ENCODE measurements at regions not wholly inside any gene's neighbourhood (a gene's known extent, or its start where the extent isn't known, plus 50 kb on each side); places are given as distances from the start of the nearest gene placed in this dataset.

DNA sequence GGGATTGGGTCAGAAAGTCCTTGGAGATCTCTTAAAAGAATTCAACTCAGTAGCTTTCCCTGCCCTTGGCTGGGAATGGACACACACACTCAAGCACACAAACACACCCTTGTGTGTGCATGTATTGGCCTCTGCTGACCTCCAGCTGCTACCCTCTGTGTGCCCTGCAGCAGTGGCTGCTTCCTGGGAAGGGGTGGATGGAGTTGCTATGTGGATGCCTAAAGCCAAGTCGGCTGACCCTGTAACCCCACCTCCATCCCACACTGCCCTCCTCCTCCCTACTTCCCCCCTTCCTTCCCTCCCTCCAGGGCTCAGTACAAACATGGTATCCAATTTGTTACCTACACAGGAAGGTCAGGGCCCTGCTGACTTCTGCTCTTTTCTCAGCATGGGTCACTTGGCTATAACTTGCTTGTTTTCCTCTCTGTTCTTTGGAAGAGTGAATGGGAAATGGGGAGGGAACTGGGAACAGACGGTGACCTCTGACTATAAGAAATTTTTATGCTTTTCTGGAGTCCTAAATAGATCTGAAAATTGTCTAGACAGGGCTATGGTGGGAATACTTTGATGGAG lies 351.6 kb upstream of the TBX3 start:
- no peak for DNase-seq

DNA sequence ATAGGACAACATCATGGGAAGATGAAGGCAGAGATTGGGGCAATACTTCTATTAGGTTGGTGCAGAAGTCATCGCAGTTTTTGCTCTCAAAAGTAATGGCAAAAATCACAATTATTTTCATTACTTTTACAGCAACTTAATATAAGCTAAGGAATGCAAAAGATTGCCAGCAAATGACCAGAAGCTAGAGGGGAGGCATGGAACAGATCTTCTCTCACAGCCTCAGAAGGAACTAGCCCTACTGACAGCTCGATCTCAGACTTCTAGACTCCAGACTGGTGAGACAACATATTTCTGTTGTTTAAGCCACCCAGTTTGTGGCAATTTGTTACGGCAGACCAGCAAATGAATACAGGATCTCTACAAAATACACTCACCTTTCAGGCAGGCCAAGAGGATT lies 348.5 kb upstream of the TBX3 start:
- no peak for DNase-seq

DNA sequence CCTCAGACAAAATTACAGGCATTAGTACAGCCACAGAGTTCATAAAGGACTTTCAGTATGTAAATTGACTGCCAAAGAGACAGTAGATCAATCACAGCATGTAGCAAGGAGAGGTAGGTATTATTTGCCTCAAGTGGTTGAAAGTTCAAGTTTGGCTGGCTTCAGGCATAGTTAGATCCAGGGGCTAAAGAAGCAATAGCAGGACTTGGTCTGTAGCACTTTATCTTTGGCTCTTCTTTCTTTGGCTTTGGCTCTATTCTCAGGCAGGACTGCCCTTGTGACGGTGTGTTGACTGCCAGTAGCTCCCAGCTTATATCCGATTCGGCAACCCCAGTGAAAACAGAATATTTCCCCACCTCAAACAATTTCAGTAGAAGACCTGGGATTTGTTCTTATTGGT lies 346.0 kb upstream of the TBX3 start:
- no peak for DNase-seq

DNA sequence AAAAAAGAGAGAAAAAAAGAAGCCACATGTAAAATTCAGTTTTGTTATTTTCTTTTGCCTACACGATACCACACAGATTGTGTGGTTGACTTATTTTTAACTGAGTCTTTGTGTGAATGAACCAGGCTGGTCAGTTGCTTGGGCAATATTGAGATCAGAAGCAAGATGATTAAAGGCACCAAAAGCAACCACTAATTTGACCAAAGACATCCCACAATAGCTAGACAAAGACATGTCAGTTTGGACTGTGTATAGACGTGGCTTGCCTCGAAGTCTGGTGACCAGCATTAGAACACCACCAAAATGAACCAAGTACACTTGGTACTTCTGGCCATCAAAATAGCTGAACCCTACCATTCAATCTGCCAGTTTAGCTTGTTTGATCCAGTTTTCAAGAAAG lies 340.6 kb upstream of the TBX3 start:
- DNase-seq = no peak

DNA sequence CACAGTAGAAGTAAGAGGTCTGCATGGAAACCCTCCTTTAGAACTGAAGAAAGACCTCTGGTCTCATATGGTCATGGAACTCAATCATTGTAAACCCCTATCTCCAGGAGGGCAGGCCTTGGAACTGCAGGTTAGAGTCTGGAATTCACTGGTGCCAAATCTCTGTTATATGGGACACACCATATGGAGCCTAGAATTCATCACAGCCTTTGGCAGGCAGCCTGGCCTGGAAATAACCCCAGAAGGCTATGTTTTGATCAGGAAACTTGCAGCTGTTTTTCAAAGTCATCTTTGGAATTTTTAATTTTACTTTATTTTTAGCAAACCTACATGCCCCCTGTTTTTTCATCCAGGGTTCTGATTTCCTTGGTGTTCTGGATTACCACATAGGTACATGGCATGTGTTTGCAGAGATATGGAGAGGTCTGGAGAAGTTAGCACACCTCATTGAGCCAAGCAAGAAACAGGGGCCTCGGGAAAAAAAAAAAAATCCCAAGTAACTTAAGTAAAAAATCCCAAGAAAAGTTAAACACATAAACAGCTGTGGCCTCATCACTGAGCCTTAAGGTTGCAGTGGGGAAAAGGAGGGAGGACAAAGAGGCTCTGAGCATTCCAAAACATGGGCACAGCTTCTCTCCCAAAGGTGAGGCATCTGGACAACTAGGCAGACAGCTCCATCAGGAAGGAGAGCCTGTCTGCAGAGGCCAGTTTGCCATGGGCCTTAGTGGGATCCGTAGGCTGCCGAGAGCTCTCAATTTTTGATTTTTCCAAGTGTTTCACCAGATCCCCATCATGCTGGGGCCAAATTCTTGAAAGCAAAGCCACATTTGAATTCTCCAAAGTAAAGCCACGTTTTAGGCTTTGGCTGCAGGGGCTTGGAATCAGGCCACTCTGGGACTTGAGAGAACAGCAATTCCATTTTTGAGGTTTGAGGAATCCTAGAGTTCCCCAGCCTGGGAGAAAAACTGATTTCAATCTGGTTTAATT lies 339.6 kb upstream of the TBX3 start:
- DNase-seq = no peak

DNA sequence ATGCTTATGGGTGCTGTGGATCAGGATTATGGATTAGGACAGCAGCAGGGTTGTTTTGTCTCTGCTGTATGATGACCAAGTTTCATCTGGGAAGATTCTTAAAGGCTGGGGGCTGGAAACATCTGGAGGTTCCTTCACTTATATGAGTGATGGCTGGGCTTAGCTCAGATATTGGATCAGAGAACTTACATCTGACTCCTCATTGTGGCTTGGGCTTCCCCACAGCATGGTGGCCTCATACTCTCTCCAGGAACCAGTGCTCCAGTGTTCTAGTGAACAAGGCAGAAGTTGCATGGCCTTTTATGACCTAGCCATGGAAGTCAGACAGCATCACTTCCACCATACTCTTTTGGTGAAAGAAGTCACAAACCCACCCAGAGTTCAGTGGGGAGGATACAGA lies 336.1 kb upstream of the TBX3 start:
- DNase-seq = no peak

DNA sequence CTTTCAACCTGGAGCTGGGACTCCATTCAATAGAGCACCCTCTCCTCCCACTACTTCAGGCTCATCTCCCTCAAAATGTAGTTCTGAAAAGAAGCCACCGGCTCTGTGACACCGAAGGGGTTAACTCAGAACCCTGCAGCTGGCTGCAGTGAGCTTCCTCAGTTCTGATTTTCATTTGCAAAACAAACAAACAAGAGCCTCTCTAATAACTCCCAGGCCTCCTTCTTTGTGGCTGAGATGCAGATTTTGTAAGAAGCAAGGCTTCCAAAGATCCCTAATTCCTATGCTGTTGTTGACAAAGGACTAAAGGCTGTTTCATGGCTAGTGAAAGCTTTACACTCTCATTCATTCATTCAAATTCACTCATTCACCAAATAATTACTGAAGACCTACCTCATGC lies 333.4 kb upstream of the TBX3 start:
- DNase-seq = no peak

DNA sequence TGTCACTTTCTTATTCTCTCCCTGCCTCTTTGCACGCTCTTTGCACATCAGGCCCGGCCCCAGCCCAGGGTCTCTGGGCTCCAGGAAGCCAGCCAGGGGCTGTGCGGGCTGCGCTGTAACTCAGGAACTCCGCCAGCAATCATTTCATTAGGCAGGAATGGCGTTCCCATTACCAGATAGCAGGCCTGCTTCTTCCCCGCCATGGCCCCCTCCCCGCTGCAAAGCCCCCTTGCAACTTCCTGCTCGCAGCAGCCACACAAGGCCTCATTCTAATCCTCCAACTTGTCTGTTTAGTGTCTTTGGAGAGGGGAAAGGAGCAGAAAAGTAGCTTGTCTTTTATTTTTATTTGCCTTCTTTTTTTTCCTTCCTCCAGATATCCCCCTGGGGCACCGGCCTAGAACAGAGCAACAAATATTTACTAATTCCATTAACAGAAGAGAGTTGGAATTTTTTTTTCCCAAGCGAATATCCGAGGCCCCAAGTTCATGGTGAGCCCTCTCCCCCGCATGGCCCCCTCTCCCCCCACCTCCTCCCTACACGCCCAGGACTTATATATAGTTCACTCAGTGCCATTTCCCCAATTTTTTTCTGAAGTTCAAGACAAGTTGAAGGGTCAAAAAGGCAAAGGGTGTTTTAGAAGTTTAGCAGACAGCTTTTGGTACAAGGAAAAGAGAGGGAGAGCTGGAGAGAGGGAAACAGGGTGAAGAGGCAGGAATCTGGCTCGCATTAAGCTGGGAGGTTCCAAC lies 329.4 kb upstream of the TBX3 start:
- DNase-seq = no peak

DNA sequence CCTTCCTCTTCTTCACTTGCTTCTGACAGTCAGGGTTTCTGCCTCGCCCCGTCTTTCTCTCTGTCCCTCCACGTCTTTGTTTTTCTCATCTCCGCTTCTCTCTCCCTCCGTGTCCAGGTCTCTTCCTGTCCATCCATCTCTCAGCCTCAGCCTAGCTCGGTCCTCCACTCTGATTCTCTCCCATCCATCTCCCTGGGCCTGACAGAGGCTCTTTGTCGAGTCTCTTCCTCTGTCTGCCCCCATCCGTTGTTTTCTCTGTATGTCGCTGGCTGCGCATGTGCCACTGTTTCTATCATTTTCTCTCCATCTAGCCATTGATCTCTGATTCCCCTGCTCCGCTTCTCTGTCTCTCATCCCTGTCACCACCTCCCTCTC lies 328.9 kb upstream of the TBX3 start:
- DNase-seq = no peak

DNA sequence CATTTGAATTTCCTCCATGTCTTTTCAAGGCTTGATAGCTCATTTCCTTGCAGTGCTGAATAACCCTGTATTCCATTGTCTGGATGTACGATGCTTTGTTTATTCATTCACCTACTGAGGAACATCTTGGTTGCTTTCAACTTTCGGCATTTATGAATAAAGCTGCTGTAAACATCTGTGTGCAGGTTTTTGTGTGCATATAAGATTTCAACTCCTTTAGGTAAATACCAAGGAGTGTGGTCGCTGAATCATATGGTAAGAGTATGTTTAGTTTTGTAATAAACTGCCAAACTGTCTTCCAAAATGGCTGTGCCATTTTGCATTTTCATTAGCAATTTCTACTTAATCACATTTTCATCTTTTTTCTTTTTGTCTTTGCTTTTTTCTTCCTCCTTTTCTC lies 327.7 kb upstream of the TBX3 start:
- no peak for DNase-seq

DNA sequence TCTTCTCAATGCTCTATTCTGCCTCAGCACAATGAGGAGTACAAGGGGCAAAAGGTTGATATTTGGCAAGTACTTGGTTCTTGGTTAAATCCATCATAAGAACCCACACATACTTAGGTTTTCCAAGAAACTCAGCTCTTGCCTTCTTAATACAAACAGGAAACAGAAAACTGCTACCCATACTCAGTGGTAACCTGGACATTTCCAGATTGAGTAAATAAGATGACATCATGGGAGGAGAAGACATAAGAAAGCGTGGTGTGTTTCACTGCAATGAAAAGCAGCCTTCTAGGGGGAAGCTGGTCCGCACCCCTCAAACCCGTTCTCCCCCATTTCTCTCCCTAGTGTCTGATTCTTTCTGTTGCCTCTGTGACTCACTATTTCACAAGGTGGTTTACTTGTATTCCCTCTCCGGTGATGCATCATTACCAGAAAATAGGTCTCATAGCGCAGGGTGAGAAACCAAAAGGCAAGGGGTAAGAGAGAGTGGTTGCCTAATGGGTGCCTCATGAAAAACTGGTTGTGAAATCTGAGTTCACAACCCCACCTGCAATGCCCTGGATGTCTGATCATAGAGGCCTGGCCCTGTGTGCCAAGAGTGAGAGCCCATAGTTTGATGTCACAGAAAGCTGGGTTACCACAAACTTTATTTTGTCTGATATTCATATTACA lies 326.5 kb upstream of the TBX3 start:
- no peak for DNase-seq

DNA sequence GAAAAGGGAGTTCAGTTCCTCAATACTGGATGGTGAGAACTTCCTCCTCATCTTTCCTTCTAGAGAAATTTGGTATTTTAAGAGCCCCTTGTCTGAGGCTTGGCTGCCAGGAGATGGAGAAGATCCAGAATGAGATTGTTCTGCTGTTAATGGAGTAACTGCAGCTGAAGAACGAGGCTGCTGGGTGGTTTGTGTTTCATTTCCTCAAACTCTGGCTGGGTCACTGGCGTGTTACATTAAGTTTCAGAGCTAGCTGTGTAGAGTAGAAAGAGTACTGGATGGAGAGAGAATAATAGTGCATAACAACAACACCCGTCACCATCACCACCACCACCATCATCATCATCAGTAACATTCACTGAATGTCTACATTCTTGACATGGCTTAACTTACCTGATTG lies 325.0 kb upstream of the TBX3 start:
- no peak for DNase-seq

DNA sequence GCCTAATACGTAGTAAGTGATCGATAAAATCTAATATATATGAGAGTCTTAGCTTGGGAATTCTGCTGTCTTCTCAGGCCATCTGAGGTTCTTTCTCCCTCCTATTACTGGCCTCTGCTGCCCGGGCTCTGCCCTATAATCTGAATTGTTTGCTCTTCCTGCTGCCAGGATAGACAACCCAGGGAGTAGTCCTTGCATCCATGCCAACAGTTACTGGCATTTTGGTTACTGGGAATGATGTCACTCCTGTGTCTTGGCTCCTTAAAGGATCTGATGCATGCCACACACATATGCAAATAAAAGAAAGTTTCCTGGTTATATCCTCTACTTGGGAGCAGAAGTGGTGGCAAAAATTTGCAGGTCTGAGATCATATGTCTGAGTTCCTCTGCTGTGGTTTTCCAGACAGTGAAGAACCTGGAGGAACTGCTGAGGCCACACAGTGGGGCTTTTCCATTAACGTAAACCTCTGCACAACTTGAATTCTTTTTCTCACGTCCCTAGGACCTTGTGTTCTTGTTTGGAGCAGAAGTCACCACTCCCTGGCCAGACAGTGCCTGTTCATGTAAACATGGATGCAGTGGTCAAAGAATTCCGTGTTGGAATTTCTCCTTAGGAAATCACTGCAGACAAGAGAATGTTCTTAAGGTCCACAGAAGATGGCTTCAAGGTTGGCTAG lies 320.6 kb upstream of the TBX3 start:
- DNase-seq = no peak

DNA sequence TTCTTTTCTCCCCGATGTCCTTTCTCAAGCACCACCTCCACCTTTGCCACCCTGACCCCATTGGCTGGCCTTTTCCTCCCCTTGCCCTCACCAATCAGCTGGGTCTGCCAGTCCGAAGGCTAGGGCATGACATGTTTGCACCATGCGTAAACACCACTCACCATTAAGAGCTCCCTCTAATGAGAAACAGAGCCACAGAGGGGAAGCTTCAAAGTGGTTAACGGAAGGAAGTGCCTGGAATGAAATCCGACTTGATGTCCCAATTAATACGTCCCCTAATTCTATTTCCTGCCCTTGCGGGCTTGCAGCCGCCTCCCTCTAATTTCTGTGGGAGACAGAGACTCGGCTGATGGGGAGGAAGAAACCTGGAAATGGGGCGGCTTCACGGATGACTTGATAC lies 318.5 kb upstream of the TBX3 start:
- no peak for DNase-seq

DNA sequence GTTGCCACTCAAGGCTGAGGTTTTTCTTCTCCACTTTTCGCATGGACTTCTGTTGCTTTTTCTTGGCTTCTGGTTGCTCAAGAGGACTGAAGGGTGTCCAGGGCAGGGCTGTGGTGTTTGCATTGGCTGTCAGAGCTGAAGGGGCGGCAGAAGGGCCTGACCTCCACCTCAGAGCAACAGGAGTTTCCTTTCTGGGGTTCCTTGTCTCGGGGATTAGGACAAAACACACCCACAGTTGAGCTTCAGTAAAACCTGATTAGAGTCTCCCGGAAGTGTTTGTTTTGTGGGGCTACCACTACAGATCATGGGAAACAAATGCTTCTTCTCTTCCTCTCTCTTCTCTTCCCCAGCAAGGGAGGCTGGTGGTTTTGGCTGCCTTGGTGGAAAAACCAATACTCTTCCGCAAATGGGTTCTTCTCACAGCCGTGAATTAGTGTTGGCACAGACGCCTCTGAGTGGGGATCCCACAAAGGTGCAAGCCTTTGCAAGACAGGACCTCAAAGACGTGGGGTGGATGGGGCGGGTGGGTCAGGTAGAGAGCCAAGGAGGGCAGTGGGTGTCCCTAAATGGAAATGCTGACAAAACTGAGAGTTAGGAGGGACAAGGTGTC lies 317.7 kb upstream of the TBX3 start:
- DNase-seq = no peak

DNA sequence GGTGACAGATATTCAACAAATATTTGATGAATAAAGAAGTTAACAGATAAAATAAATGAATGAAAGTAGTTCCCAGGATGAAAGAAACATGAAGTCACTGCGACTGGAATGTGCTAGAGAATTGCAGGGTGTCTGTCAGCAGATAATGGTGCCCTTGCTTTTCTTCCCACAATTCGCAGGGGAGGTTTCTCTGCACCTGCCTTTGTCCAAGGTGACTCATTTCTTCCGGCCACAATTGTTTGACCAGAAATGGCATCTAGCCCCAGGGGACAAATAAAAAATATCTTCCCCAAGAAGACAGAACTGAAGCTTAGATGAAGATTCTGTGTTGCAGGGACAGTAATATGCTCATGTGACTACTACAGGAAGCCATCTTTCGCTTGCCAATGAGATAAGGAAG lies 316.1 kb upstream of the TBX3 start:
- no peak for DNase-seq

DNA sequence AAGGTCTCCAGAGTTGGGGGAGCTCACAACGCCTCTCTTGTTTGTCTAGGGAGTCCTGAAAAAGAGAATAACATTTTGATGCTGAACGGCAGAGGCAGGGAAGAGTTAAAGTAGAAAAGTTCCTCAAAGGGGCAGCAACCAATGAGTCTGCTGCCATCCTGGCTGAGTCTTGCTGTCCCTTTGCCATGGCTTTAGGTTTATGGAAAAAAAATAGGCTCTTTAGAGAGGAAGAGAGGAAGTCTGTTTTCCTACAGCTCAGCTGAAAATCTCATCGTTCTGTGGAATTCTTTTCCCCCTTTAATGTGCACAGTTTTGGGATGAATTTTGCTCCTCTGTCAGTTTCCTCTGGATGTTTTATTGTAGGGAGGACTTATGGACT lies 314.8 kb upstream of the TBX3 start:
- DNase-seq = no peak

DNA sequence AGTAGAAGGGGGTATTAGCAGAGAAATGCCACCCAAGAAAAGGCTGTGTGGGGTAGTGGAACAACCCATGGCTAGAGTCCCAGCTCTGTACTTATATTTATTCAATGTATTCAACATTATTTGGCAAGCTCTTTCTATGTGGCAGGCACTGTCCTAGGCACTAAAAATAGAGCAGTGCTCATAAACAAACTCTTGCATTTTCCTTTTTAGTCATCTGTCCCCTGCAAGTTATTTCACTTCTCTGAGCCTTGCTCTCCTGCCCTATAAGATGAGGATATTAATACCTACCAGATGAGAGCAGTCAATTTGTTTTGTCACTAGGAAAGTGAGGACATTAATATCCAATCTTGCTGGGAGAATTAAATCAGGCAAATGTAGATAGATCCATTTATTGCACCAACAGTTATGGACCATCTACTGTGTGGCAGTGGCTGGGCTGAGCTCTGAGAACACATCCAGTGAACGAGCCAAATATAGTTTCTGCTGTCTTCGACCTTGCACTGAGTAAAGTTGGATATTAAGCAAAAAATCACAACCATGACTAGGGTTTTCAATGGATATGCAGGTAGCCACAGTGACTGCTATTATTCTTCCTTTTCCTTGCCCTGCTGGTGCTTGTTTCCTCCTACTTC lies 314.3 kb upstream of the TBX3 start:
- no peak for DNase-seq

DNA sequence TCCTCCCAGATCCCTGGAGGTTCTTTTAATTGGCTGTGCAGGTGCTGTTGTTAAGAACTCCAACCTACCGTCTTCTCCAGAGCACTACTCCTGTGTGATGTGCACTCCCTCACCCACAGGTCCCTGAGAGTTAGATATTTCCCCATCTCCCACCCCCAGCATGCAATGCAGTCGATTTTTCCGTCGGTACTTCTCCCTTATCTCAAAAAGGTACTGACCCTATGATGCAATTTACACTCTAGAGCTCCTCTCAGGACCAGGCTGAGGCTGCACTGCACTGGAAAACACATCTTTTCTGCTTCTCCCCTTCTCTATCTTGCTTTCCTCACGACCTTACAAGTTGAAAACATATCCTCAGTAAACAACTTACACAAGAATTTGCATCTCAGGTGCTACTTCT lies 312.4 kb upstream of the TBX3 start:
- DNase-seq = no peak

DNA sequence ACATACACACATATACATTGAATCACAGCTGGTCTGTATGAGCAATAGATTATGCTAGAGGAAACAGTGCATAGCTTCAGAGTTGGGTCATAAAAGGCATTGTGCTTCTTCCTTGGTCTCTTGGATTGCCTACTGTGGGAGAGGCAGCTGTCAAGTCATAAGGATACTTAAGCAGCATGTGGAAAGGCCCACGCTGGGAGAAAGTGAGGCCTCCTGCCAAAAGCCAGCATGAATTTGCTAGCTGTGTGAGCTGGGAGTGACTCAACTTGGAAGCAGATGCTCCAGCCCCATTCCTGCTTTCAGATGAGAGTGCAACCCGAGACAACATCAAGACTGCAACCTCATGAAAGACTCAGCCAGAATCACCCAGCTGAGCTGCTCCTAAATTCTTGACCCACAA lies 311.9 kb upstream of the TBX3 start:
- DNase-seq = no peak

DNA sequence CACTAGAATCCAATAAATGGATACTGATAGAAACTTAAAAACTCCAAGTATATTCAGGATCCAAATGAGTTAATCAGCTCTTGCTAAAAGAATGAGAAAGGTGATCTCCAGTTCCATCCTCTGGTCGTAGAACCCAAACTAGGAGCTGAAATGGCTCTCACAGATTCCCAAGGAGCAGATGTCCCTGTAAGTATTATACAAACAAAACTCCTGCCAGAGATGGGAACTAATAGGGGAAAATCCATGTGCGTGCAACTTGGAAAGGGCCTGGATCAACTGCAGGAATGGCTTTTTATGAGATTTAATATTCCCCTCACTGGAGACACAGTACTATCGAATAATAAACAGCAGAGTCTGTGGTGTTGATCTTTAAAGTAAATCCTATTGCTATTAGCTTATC lies 309.2 kb upstream of the TBX3 start:
- no peak for DNase-seq

DNA sequence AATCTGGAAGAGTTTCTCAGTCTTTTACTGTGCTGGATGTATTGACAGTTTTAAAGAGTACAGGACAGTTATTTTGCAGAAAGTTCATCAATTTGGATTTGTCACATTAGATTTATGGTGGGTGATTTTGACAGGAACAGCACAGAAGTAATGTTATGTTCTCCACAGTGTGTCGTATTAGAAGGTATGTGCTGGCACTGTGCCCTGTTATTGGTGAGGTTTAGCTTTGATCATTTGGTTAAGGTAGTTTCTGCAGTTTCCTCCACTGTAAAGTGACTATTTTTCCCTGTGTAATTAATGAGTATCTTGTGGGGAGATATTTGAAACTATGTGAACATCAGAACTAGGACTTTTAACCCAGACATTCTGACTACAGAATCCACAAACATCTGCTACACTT lies 308.5 kb upstream of the TBX3 start:
- DNase-seq = no peak

Measured in NCI-H1092 treated with DMSO at 0.1 percent for 48 hours (cell line).